Tongue (tissue), 1 donor: ENCODE measurements at regions not wholly inside any gene's neighbourhood (a gene's known extent, or its start where the extent isn't known, plus 50 kb on each side); places are given as distances from the start of the nearest gene placed in this dataset.

Experiments used
- DNase-seq: peaks from one replicate; pipeline ENCODE4 v3.0.0-alpha.2; 2015

DNA sequence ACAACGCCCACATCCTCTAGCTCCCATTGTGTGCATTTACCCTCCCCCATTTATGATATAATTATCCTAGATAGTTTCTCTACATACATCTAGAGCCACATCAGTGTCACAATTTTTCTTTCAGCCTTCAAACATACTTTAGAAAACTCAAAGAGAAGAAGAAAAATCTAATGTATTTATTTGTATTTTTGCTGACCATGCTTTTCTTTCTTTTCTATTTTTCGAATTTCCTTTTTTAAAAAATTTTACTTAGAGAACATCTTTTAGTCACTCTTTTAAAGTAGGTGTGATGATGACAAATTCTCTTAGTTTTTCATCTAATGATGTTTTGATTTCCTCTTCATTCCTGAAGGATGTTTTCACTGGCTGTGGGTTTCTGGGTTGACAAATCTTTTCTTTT lies 117.0 kb upstream of the CHL1 start:
- DNase-seq, result no peak

DNA sequence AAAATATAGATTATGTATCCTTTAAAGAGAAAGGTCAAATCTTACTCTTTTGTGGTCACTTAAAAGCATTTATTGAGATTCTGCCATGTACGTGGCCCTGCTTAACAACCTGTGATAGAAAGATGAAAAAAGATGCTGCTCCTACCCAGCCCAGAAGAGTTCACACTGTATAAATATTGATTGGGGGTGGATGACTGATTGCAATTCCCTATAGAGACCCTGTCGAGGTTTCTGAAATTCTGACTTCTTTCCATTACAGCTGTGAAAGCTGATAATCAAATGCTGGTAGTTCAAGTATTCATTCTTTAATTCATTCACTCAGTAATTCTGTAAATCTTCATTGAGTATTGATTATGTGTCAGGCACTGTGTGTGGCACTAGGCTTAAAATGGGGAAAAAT lies 114.1 kb upstream of the CHL1 start:
- DNase-seq, result no peak

GRCh38 chr3:83096-83495 lies 113.5 kb upstream of the CHL1 start:
- no peak for DNase-seq

GRCh38 chr3:85180-85579 lies 111.4 kb upstream of the CHL1 start:
- no peak for DNase-seq

DNA sequence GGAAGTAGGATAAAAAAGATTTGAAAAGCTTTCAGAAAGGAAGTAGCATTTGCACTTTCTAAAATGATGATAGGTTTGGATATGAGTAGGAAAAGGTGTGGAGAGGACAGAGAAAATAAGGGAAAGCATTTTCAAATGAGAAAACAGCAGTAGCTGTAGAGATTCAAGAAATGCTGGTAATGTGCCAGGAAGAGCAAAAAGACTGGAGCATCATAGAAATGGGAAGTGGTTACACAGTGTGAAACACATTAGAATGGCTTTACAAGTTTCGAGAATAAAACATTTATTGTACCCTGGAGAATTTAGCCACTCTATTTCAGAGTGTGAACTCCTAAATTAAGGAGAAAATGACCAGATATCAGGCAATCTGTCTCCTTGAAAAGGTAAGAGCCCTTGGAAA lies 108.3 kb upstream of the CHL1 start:
- DNase-seq, result no peak

DNA sequence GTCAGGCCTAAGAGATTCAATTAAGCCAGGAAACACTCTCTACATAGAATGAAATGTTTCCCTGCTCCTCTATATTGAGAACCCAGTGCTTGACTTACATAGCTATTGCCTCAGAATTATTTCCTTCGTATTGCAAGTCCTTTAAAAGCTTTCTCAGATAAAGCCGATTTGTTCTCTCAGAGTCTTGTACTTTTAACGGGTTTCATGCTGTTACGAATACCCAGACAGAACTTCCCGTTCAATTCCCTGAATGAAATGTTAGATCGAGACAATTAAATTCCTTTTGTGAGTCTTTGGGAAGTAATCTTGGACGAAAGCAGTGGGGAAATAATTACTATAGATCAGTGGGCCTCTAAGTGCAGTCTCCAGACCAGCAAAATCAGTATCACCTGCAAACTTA lies 102.8 kb upstream of the CHL1 start:
- DNase-seq, result no peak

DNA sequence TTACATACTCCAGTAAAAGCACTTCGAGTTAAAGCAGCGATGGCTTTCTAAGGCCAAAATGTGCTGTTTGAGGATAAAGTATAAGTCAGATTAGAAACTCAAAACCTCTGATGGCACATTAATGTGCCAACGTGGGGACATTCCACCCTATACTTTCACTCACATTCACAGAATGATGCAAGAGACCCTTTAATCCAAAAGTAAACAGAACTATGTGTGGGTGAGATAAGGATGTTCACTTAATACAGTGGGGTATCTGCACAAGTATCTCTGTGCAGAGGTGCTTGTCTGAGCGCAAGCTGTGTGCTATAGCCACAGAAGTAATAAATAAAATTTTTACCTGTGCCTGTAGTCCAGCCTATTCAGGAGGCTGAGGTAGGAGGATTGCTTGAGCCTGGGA lies 100.3 kb upstream of the CHL1 start:
- DNase-seq, result no peak

GRCh38 chr3:97417-98258 lies 98.9 kb upstream of the CHL1 start:
- no peak for DNase-seq

- no peak for DNase-seq
Observed at GRCh38 chr3:98259-98654, 98.3 kb upstream of the CHL1 start.

GRCh38 chr3:99506-99905 lies 97.1 kb upstream of the CHL1 start:
- DNase-seq, result peak; percentile 33

DNA sequence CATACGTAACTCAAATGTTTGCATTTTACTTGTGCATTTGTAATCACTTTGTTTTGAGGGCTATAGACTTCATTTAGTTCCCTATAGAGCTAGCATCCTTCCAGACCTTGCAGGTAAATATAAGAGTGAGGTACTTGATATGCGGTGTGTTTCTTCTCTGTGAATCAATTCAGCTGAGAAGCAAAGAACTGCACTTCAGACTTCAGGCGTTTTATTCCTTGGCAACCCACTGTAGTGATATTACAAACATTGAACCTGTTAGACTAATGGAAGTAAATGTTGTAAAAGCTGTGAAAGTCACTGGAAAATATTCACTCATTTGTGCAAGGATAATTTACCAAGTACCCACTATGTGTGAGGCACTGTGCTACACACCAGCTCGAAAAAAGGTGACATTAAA lies 94.1 kb upstream of the CHL1 start:
- DNase-seq, result no peak

- no peak for DNase-seq
Observed at GRCh38 chr3:103991-104390, 92.6 kb upstream of the CHL1 start.

- no peak for DNase-seq
Observed at GRCh38 chr3:105585-105984, 91.0 kb upstream of the CHL1 start.

DNA sequence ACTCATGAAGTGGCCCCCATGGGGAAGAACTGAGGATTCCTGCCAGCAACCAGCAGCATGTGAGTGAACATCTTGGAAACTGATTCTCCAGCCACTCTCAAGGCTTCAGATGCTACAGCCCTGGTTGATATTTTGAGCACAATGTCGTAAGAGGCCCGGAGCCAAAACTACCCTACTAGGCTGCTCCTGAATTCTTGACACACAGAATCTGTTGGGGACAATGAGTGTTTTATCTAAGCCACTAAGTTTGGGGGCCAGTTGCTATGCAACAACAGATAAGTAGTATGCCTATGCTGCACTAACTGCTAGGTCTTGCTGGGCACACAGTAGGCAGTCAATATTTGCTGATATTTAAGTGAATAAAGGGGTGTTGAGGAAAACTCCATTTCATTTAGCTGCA lies 89.9 kb upstream of the CHL1 start:
- DNase-seq, result no peak

GRCh38 chr3:111143-112069 lies 85.2 kb upstream of the CHL1 start:
- DNase-seq, result no peak

DNA sequence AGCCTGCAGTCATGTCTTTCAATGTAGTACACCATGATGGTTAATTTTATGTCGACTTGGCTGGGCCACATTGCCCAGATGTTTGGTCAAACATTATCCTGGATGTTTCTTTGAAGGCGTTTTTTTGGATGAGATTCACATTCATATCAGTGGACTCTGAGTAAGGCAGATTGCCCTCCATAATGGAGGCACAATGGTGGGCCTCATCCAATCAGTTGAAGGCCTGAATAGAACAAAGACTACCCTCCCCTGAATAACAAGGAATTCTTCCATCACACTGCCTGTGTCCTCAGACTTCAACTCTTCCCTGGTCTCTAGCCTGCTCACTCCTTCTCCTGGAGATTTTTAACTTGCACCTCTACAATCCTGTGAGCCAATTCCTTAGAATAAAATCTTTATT lies 83.8 kb upstream of the CHL1 start:
- DNase-seq, result no peak

DNA sequence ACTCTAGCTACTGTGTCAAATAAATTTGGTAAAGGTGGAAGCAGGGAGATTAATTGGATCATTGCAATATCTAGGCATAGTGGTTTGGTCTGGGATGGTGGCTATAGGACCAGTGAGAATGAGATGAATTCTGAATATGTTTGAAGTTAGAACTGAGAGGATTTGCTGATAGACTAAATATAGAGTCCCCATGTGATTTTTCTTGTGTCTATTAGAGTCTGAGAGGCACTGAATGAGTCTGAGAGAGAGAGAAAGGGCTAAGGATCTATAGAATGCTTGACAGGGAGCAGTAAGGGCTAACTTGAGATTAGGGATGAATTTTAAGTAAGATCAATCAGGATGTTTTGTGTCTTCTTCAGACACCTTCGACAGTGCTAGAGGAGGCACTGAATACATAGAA lies 77.9 kb upstream of the CHL1 start:
- no peak for DNase-seq

- DNase-seq, result no peak
Observed at GRCh38 chr3:123341-123740, 73.2 kb upstream of the CHL1 start.

- DNase-seq, result no peak
Observed at GRCh38 chr3:124557-125179, 71.9 kb upstream of the CHL1 start.

DNA sequence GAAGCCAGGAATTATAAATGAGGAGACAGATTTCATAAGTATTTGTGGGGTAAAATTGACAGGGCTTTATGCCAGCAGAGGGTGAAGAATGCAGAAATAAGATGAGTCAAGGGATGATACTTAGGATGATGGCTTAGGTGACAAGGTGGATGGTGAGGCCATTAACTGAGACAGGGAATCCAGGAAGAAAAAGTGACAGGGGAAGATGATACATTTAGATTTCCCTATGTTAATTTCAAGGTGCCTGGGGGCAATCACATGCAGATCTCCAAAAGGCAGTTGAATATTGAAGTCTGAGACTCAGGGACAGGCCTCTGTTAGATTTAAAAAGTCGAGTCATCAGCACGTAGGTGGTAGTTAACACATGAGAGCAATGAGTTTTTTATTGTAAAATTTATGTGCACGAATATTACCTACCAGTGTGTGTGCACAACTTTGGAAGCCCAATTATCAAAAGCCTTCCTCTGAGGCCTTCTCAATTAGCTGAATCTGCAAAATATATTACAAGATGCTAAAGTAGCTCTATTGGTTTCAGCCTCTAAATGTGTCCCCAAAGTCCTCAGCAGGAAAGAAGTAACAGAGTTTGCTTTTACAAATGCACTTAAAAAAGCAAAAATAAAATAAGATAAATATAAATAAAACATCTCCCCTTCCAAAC lies 67.9 kb upstream of the CHL1 start:
- no peak for DNase-seq

DNA sequence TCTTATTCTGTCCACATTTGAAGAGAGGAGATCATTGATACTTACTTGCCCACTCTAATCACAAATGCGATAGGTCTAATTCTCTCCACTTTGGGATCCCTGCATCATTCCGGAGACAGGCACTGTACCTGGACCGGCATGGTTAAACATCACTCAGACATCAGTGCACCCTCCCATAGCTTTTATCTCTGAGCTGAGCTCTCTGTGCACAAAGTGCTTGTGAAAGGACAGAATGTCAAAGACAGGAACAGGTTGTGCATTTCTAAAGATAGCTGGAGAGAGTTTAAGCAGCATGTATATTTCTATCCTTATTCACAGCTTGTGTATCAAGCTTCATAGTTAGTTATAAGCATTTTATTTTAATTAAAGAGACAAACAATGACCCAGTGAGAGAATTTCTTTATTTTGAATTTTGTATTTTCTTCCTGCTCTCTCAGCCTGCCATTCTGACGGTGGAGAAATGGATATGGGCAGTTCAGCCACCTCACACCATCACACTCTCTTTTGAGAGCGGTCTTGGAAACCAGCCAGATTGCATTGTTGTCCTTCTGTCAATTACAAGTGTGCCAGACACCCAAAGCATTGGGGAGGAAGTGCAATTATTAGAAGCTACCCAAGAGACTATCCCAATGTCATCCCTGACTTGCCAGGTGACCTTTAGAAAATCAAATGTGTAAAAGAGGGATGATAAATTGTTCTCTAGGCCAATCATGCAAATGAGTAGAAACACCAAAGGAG lies 65.2 kb upstream of the CHL1 start:
- DNase-seq, result peak; percentile 2

DNA sequence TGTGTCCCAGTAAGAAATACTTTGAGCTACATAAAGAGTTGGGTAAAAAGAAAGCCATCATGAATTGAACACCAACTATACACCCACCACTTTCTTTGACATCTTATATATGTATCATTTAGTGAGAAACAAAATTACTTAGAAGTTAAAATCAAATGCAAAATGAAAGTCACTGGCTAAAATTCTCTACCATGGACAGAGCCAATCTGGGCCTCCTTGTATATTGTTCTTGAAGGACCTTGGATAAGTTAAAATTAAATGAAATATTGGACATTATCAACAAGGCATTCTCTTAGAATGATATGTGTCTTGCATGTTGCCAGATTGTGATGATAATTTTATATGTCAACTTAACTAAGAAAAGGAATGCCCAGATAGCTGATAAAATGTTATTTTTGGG lies 64.2 kb upstream of the CHL1 start:
- DNase-seq, result no peak
